LNCaP clone FGC (cell line): ENCODE measurements at regions not wholly inside any gene's neighbourhood (a gene's known extent, or its start where the extent isn't known, plus 50 kb on each side); places are given as distances from the start of the nearest gene placed in this dataset.

Source experiments
- DNase-seq: peaks from one replicate; pipeline ENCODE4 v3.0.0-alpha.2; 2011; ENCODE audit warnings: low read depth
- H3K4me3 ChIP-seq: 2 replicates; pipeline ENCODE4 v1.5.1; 2011; ENCODE audit warnings: mild to moderate bottlenecking, low read depth, low read length, control low read depth
- TF ChIP-seq, protein P1 (sequence below): IDR thresholded peaks from 2 replicates; pipeline ENCODE4 v1.5.1; 2012; ENCODE audit warnings: mild to moderate bottlenecking; ENCODE audit not compliant: control insufficient read depth, insufficient read depth; ENCODE audit errors: extremely low read depth

DNA sequence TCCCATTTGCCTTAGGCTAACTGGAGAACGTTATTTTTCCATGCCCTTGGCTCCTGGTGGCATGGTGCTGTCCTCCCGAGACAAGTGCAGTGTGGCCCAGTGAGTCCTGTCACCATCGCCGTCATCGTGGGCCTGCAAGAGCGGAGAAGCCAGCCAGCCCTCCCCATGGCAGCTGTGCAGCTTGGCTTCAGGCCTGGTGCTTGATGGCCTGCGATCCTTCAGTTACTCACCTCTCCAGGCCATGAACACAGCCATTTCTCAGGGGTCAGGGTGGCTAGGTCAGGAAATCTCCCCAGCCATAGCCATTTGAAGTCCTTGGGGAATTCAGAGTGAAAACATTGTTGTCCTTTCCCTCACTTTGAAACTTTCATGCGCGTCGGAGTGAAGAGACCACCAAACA lies 189.0 kb upstream of the RGMA start:
- no peak overlapping the region for H3K4me3 ChIP-seq
- DNase-seq = no peak
- TF ChIP-seq, protein P1, sequence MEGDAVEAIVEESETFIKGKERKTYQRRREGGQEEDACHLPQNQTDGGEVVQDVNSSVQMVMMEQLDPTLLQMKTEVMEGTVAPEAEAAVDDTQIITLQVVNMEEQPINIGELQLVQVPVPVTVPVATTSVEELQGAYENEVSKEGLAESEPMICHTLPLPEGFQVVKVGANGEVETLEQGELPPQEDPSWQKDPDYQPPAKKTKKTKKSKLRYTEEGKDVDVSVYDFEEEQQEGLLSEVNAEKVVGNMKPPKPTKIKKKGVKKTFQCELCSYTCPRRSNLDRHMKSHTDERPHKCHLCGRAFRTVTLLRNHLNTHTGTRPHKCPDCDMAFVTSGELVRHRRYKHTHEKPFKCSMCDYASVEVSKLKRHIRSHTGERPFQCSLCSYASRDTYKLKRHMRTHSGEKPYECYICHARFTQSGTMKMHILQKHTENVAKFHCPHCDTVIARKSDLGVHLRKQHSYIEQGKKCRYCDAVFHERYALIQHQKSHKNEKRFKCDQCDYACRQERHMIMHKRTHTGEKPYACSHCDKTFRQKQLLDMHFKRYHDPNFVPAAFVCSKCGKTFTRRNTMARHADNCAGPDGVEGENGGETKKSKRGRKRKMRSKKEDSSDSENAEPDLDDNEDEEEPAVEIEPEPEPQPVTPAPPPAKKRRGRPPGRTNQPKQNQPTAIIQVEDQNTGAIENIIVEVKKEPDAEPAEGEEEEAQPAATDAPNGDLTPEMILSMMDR = no peak

DNA sequence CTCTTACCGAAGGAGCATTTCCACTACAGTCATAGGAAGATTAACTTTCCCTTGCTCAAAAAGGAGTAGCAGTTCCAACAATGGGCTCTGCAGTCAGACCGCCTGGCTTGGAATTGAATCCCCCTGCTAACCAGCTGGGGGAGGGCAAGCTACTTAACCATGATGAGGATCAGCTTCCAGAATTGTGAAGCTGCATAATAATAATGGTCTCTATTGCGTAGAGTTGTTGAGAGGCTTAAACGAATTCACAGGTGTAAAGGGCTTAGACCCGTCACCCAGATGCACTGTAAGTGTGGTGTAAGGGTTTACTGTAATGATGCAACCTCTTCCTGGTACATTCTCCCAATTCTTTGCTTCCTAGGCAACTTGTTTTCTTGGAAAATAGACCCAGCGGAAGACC lies 185.2 kb upstream of the RGMA start:
- TF ChIP-seq, protein P1 = no peak
- H3K4me3 ChIP-seq = no peak overlapping the region
- no peak for DNase-seq

GRCh38 chr15:93271871-93272270 lies 182.9 kb upstream of the RGMA start:
- H3K4me3 ChIP-seq = no peak overlapping the region
- DNase-seq = no peak
- TF ChIP-seq, protein P1 = no peak

DNA sequence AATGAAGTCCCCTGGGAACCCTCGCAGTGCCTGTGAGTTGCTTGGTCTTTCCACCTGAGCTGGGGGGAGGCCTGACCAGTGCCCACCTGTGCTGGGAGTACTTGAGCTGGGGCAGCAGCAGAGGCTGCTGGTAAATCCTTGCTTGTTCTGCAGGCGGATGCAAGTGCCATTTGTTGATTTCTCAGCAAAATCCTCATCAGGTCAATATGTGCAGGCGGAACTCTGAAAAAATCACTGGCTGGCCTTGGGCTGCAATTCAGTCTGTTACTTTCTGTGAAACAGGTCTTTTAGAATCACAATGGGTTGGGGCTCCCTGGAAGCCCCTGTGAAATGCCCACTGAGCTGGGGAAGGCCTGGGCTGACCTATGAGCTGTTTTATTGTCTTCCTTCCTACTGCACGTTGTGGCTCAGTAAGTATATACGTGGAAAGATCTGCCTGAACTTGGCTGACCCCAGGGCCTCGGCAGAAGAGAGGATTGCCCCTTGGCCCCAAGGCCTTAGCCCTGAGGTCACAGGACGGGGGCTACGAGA lies 182.0 kb upstream of the RGMA start:
- TF ChIP-seq, protein P1 = no peak
- no peak overlapping the region for H3K4me3 ChIP-seq
- DNase-seq = no peak

DNA sequence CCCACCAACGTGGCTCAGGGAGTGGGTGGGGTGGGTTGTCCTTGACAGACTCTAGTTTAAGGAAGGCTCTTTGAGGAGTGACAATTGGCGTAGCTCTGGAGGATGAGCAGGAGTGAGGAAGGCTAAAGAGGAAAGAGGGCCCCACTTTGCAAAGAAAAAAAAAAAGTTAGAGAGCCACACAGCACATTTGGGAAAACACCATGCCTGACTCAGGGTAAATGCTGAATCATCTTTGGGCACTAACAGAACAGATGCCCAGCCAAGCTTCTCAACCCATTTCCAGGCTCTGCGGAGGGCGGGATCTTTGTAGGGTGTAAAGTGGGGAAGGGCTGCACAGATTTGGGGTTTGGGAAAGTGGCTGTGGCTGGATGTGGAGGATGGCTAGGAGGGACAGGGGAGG lies 179.1 kb upstream of the RGMA start:
- no peak overlapping the region for H3K4me3 ChIP-seq
- DNase-seq = no peak
- TF ChIP-seq, protein P1 = no peak

GRCh38 chr15:93266291-93266690 lies 177.3 kb upstream of the RGMA start:
- TF ChIP-seq, protein P1 = no peak
- no peak overlapping the region for H3K4me3 ChIP-seq
- no peak for DNase-seq

GRCh38 chr15:93265111-93265556 lies 176.1 kb upstream of the RGMA start:
- TF ChIP-seq, protein P1 = no peak
- no peak for DNase-seq
- no peak overlapping the region for H3K4me3 ChIP-seq
